ENCODE measurements at regions not wholly inside any gene's neighbourhood (a gene's known extent, or its start where the extent isn't known, plus 50 kb on each side); places are given as distances from the start of the nearest gene placed in this dataset.

DNA sequence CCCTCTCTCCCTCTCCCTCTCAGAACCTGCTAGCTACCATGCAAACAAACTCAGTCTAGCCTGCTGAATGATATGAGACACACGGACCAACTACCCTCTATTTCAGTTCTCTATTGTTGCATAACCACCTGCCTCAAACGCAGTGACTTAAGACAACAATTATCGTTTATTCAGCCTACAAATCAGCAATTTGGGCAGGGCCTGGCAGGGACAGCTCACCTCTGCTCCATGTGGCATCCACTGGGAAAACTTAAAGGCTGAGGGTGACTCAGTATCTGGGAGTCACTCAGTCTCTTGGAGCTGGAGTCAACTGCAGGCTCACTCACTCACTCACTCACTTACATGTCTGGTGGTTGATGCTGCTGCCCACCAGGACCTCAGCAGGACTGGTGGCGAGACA lies 121.3 kb downstream of the SEC16B start:
- FAIRE-seq (no peak), DNase-seq (ENCODE audit: insufficient read length, low spot score) (no peak)

GRCh38 chr1:177847843-177848242 lies 122.0 kb downstream of the SEC16B start:
- DNase-seq (ENCODE audit: insufficient read length, low spot score): no peak
- no peak for FAIRE-seq

GRCh38 chr1:177838907-177839485 lies 130.9 kb downstream of the SEC16B start:
- FAIRE-seq (no peak), DNase-seq (ENCODE audit: insufficient read length, low spot score) (no peak)

DNA sequence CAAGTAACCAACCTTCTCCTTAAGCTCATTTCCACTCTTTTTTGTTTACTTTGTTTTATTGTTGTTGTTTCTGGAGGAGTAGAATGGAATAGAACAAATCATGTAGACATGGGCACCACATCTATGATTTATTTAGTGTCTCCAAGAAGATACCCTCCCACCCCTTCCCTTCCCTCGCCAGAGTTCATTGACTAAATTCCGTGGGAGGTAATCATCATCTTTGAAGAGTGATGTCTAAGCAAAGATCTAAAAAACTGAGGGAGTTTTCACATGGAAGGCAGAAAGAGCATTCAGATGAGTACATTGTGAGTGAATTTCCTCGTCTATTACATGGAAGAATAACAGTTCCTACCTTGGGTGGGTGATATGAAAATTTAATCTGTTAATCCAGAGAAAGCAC lies 136.2 kb downstream of the SEC16B start:
- FAIRE-seq (no peak), DNase-seq (ENCODE audit: insufficient read length, low spot score) (no peak)

DNA sequence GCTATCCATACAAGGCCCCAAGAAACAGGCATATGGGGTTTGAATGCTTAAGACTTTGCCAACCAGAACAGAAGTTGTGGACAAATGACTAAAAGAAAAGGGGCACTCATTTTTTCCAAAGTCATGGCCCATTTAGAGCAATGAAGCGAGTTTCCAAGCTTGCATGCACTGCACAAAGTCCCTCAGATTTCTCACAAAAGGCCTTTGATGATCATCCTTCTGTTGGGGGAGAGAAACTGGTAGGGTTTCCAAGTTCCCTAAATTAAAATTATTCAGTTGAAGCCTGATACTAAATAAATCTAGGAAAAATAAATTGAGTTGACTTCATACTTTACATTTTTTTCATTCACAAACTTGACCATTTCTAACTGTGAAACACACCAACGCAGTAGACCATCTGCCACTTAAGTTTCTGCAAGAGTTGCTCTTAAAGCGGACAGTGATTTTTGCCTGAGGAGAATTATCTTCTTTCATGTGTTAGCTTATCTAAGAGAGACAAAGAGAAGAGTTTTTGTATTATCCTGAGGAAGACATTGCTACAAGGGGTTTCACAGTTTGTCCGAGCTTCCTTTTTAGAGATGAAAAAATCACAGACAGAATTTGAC lies 139.2 kb downstream of the SEC16B start:
- DNase-seq (ENCODE audit: insufficient read length, low spot score) (no peak), FAIRE-seq (no peak)

GRCh38 chr1:177825276-177825901 lies 144.5 kb downstream of the SEC16B start:
- FAIRE-seq: peak; percentile 26
- no peak for DNase-seq (ENCODE audit: insufficient read length, low spot score)

GRCh38 chr1:177824508-177824982 lies 145.3 kb downstream of the SEC16B start:
- DNase-seq (ENCODE audit: insufficient read length, low spot score): no peak
- FAIRE-seq: no peak

DNA sequence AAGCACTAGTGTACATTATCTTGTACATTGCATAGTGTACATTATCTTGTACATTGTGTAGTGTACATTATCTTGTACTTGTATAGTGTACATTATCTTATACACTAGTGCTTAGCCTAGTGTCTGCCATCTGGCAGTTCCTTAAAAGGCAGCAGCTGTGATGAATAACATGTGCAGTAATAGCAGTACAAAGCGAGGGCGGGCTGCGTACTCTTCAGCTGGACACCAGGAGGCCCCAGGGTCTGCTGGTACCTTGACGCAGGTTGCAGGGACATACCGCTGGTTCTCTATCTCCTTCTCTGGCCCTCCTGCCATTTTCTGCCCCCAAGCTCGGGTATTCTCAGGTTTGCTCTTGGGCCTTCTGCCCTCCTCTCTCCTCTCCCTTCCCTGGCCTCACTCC lies 149.6 kb downstream of the SEC16B start:
- FAIRE-seq: no peak
- DNase-seq (ENCODE audit: insufficient read length, low spot score): no peak

DNA sequence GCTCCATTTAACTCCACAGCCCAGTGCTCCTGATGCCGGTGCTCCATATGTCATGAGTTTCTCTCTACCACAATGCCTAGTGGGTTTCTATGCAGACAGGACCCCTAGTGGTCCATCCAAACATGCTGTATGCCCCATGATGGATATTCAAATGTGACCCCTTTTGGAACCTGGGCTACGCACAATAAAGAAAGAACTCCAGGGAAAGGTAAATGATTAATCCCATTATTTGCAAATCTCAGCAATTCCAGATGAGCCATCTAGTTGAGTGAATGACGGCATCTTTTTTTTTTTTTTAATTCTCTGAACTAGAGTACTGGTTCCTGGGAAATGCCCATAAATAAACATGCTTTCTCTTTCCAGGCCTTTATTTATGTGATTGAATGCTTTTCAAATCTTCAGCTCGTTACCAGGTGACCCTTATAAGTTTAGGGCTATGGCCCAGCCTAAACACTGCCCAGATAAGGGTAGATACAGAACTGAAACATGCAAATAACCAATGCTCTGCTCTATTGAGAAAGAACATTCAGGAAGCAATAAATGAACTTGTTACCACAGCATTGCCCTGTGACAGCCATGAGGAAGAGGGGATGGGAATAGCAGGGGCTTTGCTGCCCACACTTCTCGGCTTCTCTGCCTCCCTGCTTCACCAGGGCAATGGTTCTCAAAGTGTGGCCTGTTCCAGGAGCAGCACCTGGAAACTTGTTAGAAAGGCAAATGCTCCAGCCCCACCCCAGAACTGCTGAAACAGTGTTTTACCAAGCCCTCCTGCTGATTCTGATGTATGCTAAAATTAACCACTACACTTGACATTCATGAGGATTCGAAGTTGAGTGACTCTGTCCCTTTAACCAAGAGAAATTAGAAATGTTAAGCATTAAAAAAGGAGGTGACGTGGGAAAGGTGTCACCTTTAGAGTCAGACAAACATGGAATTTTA lies 151.7 kb downstream of the SEC16B start:
- FAIRE-seq (no peak), DNase-seq (ENCODE audit: insufficient read length, low spot score) (no peak)

- no peak for DNase-seq (ENCODE audit: insufficient read length, low spot score)
- FAIRE-seq: no peak
These were observed 157.2 kb downstream of the SEC16B start for GRCh38 chr1:177812650-177813049.

DNA sequence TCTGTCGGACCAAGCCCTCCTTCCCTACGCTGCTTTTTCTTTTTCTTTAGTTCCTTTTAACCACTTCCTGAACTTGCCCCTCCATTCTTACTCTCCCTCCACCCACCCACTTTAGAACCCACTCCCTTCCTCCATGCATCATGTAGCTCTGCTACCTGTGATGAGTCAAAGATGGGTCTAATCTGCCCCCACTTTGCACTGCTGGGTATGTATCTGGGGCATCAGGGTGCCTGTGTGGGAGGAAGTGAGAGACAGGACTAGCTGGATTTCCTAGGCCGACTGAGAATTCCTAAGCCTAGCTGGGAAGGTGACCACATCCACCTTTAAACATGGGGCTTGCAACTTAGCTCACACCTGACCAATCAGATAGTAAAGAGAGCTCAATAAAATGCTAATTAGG lies 157.7 kb downstream of the SEC16B start:
- DNase-seq (ENCODE audit: insufficient read length, low spot score) (no peak), FAIRE-seq (no peak)

- no peak for FAIRE-seq
These were observed 158.4 kb downstream of the SEC16B start for GRCh38 chr1:177811429-177811828.

GRCh38 chr1:177809819-177810218 lies 160.0 kb downstream of the SEC16B start:
- FAIRE-seq (no peak), DNase-seq (ENCODE audit: insufficient read length, low spot score) (no peak)

More at GRCh38 chr1:177811429-177811828, 158.4 kb downstream of the SEC16B start:
- DNase-seq (ENCODE audit: insufficient read length, low spot score): no peak

- DNase-seq (ENCODE audit: insufficient read length, low spot score): no peak
- FAIRE-seq: no peak
These were observed 167.6 kb downstream of the SEC16B start for GRCh38 chr1:177802304-177802703.

- FAIRE-seq (no peak), DNase-seq (ENCODE audit: insufficient read length, low spot score) (no peak)
These were observed 168.1 kb downstream of the SEC16B start for GRCh38 chr1:177801790-177802189.

GRCh38 chr1:177800400-177801088 lies 169.3 kb downstream of the SEC16B start:
- no peak for FAIRE-seq
- peak; percentile 10 for DNase-seq (ENCODE audit: insufficient read length, low spot score)

DNA sequence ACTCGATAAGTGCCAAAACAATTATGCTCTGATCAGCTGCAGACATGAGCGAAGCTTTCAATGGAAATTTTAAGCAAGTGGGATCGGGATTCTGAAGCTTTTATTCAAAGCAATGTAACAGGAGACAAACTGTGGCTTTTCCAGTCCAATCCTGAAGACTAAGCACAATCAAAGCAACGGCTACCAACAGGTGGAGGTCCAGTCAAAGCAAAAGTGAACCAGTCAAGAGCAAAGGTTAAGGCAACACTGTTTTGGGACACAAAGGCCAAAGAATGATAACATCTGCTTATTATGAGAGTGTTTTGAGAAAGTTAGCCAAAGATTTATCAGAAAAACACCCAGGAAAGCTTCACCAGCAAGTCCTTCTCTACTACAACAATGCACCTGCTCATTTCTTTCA lies 170.1 kb downstream of the SEC16B start:
- FAIRE-seq (no peak), DNase-seq (ENCODE audit: insufficient read length, low spot score) (no peak)

DNA sequence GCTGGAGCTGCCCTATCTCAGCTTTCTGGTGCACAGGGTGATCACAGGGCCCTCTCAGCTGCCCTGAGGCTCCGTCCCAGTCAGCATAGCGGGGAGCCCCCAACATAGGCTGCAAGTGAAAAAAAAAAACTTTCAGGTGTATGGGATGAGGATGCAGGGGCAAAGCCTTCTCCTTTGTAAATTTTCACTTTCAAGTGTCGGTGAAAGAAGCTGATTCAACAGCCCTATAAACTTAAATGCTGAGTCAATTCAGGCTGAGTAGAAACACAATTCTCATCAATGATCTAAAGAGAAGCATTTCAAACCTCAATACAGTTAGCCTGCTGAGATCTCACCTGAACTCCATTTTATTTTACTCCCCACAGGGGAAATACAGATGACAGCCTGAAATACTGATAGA lies 171.2 kb downstream of the SEC16B start:
- no peak for FAIRE-seq

DNA sequence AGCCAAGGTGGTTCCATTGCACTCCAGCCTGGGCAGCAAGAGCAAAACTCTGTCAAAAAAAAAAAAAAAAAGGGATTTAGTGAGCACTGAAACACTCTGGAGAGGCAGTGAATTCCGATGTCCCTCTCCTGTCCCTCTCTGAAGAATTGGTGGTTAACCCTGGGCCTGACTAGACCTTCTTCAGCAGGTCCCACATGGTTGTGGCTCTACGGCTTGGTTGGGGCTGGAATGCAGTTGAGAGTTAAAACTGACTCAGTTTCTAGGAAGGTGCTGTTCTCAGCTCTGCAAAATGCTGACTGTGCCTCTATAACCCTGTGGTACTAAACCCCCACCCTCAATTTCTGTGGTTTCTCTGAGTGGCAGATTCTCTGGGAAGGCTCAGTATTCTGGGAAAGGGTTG lies 173.3 kb downstream of the SEC16B start:
- DNase-seq (ENCODE audit: insufficient read length, low spot score) (no peak), FAIRE-seq (no peak)

More for the DNA sequence above, 171.2 kb downstream of the SEC16B start:
- DNase-seq (ENCODE audit: insufficient read length, low spot score): no peak

GRCh38 chr1:177794376-177794991 lies 175.4 kb downstream of the SEC16B start:
- no peak for FAIRE-seq

More at GRCh38 chr1:177794376-177794991, 175.4 kb downstream of the SEC16B start:
- DNase-seq (ENCODE audit: insufficient read length, low spot score): no peak

Data from HTR-8/SVneo (cell line).